GM12878 (cell line): ENCODE measurements at regions not wholly inside any gene's neighbourhood (a gene's known extent, or its start where the extent isn't known, plus 50 kb on each side); places are given as distances from the start of the nearest gene placed in this dataset.

ENCODE experiments used
- ATAC-seq: fragments of 200-7000 bp; cut with Tn5 transposase; 3 replicates; pipeline ENCODE4 v1.9.1; 2020; ENCODE audit warnings: mild to moderate bottlenecking, moderate library complexity
- BruUV-seq: library from RNA; stranded (reverse); fragments of 400-500 nt; replicated peaks from 2 replicates; lab custom pipeline; 2021; lab: Mats Ljungman, UMichigan
- CTCF ChIA-PET: fragments of 300-600 bp; sonication (Branson Sonifier 250); formaldehyde crosslinking; extraction: SDS; loops from one replicate; lab custom pipeline; 2021; ENCODE audit warnings: inconsistent platforms; lab: Yijun Ruan, JAX
- POLR2A ChIA-PET: fragments of 350-600 bp; formaldehyde crosslinking; extraction: SDS; loops from one replicate; lab custom pipeline; 2021; ENCODE audit warnings: inconsistent platforms; lab: Charles Lee
- RAD21 ChIA-PET: fragments of 300-600 bp; sonication (Branson Sonifier 250); formaldehyde crosslinking; loops from one replicate; lab custom pipeline; 2023; ENCODE audit warnings: antibody characterized with exemption; ENCODE audit not compliant: unreplicated experiment; lab: Charles Lee
- SMC1A ChIA-PET: fragments of 300-600 bp; sonication (Branson Sonifier 250); formaldehyde crosslinking; loops from one replicate; lab custom pipeline; 2023; ENCODE audit not compliant: unreplicated experiment, uncharacterized antibody; lab: Charles Lee
- DNase-seq: peaks from one replicate; pipeline ENCODE4 v3.0.0-alpha.2; 2011; ENCODE audit warnings: low read depth, low spot score
- FAIRE-seq: peaks from 3 replicates; lab custom pipeline; 2011; peaks lifted over from hg19 to GRCh38; lab: Jason Lieb, UNC
- H2AFZ ChIP-seq: 2 replicates; pipeline ENCODE4 v1.6.0; 2011; ENCODE audit warnings: low read depth, low read length, control low read depth; ENCODE audit not compliant: control insufficient read depth
- H3K27ac ChIP-seq: 2 replicates; pipeline ENCODE4 v1.5.1; 2011; ENCODE audit warnings: control low read depth; ENCODE audit not compliant: control insufficient read depth, insufficient read depth
- H3K27me3 ChIP-seq, 2 experiments: replicated peaks in 1 of 2; 2 replicates each; pipeline versions ENCODE4 v1.6.0 to v1.6.1; 2011; ENCODE audit warnings: low read length in 1 of 2; ENCODE audit not compliant: control insufficient read depth in 2 of 2, insufficient read depth in 2 of 2
- H3K36me3 ChIP-seq, 2 experiments: 2 replicates each; pipeline ENCODE4 v1.5.1; 2011; ENCODE audit warnings: low read length in 1 of 2; ENCODE audit not compliant: control insufficient read depth in 2 of 2, insufficient read depth in 2 of 2
- H3K4me1 ChIP-seq: 2 replicates; pipeline ENCODE4 v1.6.1; 2011; ENCODE audit warnings: mild to moderate bottlenecking, low read length, moderate library complexity, mixed read lengths; ENCODE audit not compliant: control insufficient read depth, insufficient read depth
- H3K4me2 ChIP-seq: 2 replicates; pipeline ENCODE4 v1.6.0; 2011; ENCODE audit warnings: control low read depth; ENCODE audit not compliant: control insufficient read depth, insufficient read depth
- H3K4me3 ChIP-seq: fragments of 200-600 bp; sonication (generic); 2 replicates; pipeline ENCODE4 v1.5.1; 2016
- H3K79me2 ChIP-seq: 2 replicates; pipeline ENCODE4 v1.6.0; 2011; ENCODE audit warnings: low read length; ENCODE audit not compliant: control insufficient read depth, insufficient read depth
- H3K9ac ChIP-seq: 2 replicates; pipeline ENCODE4 v1.8.0; 2011; ENCODE audit warnings: low read length, control low read depth, mixed read lengths; ENCODE audit not compliant: control insufficient read depth, insufficient read depth
- H3K9me3 ChIP-seq: replicated peaks from 3 replicates; pipeline ENCODE4 v1.5.1; 2011; ENCODE audit warnings: mild to moderate bottlenecking, low read length; ENCODE audit not compliant: control insufficient read depth, insufficient read depth
- H4K20me1 ChIP-seq: 2 replicates; pipeline ENCODE4 v1.6.0; 2011; ENCODE audit not compliant: control insufficient read depth, insufficient read depth
- BCL11A ChIP-seq: IDR thresholded peaks from 2 replicates; pipeline ENCODE4 v1.6.1; 2011; ENCODE audit warnings: low read depth, low read length
- CHD2 ChIP-seq: IDR thresholded peaks from 2 replicates; pipeline ENCODE4 v1.6.1; 2011; ENCODE audit warnings: low read depth, low read length, improper control_type of control experiment, borderline replicate concordance
- EZH2 ChIP-seq: IDR thresholded peaks from 2 replicates; pipeline ENCODE4 v1.6.1; 2012; ENCODE audit warnings: low read depth, mild to moderate bottlenecking, control low read depth, inconsistent platforms, low read length, borderline replicate concordance; ENCODE audit not compliant: control insufficient read depth
- GABPA ChIP-seq: IDR thresholded peaks from 2 replicates; pipeline ENCODE4 v1.6.1; 2014; ENCODE audit warnings: antibody characterized with exemption, low read depth, mild to moderate bottlenecking, inconsistent platforms
- HDAC6 ChIP-seq: fragments of 200-600 bp; sonication (generic); IDR thresholded peaks from one replicate; pipeline ENCODE4 v1.8.0; 2017; ENCODE audit warnings: antibody characterized with exemption; ENCODE audit not compliant: unreplicated experiment
- MXI1 ChIP-seq: fragments of 150-350 bp; IDR thresholded peaks from 2 replicates; pipeline ENCODE4 v1.6.1; 2011; ENCODE audit warnings: low read depth, mild to moderate bottlenecking, inconsistent platforms, low read length, improper control_type of control experiment
- NR2C1 ChIP-seq: fragments of 450-650 bp; IDR thresholded peaks from 2 replicates; pipeline ENCODE4 v1.6.1; 2017; ENCODE audit warnings: antibody characterized with exemption, mild to moderate bottlenecking, moderate library complexity
- SMAD1 ChIP-seq: fragments of 450-650 bp; IDR thresholded peaks from 2 replicates; pipeline ENCODE4 v1.6.1; 2018; ENCODE audit warnings: mild to moderate bottlenecking, low read depth; ENCODE audit not compliant: partially characterized antibody
- SUPT20H ChIP-seq: IDR thresholded peaks from 2 replicates; pipeline ENCODE4 v1.6.1; 2011; ENCODE audit warnings: low read depth, mild to moderate bottlenecking, low read length, moderate library complexity, borderline replicate concordance; ENCODE audit not compliant: control insufficient read depth
- TARDBP ChIP-seq: IDR thresholded peaks from 2 replicates; pipeline ENCODE4 v1.6.1; 2016; ENCODE audit warnings: borderline replicate concordance
- TCF7 ChIP-seq: IDR thresholded peaks from 2 replicates; pipeline ENCODE4 v1.6.1; 2014; ENCODE audit warnings: antibody characterized with exemption, borderline replicate concordance
- ZNF274 ChIP-seq: IDR thresholded peaks from one replicate; pipeline ENCODE4 v1.8.0; 2011; ENCODE audit not compliant: insufficient read length, insufficient read depth
- WGBS: methylation state at CpG from one replicate; pipeline ENCODE4 v1.1.6; 2016; ENCODE audit warnings: low lambda C conversion rate; ENCODE audit not compliant: insufficient replicate concordance, insufficient coverage; ENCODE audit errors: missing lambda C conversion rate; 5-methylcytosine and 5-hydroxymethylcytosine counted together
- in situ Hi-C: fragments of 300-500 bp; cut with MboI; formaldehyde crosslinking; loops from 9 replicates; pipeline ENCODE4 v1.14.3; 2018; ENCODE audit warnings: mixed read lengths
- intact Hi-C: fragments of 100-400 bp; cut with micrococcal nuclease; formaldehyde crosslinking; loops from one replicate; pipeline ENCODE4 v1.14.2; 2022; ENCODE audit not compliant: unreplicated experiment
- TF ChIP-seq, protein P1 (sequence below): fragments of 450-650 bp; formaldehyde crosslinking; IDR thresholded peaks from 2 replicates; pipeline ENCODE4 v1.5.0; 2022; ENCODE audit warnings: mild to moderate bottlenecking, missing genetic modification characterization
- TF ChIP-seq, protein P2 (sequence below): IDR thresholded peaks from 2 replicates; pipeline ENCODE4 v1.6.1; 2012; ENCODE audit warnings: low read depth, low read length, improper control_type of control experiment
- TF ChIP-seq, protein P3 (sequence below): fragments of 450-650 bp; IDR thresholded peaks from 2 replicates; pipeline ENCODE4 v1.6.1; 2017; ENCODE audit warnings: low read depth, mild to moderate bottlenecking, moderate library complexity
- TF ChIP-seq, protein P4 (sequence below): fragments of 450-650 bp; IDR thresholded peaks from 2 replicates; pipeline ENCODE4 v1.6.1; 2016; ENCODE audit warnings: mild to moderate bottlenecking

DNA sequence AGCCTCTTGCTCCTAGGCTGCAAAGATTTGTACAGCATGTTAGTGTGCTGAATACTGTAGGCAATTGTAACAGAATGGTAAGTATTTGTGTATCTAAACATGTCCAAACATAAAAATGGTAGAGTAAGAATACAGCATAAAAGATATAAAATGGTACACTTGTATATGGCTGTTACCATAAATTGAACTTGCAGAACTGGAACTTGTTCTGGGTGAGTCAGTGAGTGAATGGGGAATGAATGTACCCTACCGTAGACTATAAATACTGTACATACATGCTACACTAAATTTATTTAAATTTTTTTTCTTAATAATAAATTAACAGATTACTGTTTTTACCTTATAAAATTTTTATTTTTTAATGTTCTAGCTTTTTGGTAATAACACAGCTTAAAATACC lies 858.7 kb downstream of the ROBO2 start:
- ChIA-PET RAD21 (no interaction called here), CTCF (no interaction called here), SMC1A (interaction anchor here (0.6 to 1.0 kb wide), 3 partner anchors 9 to 105 kb away, joined by 3 read pairs; no protein-coding TSS in a partner anchor), POLR2A (no interaction called here)
- BruUV-seq = no TSS peak
- Histone ChIP-seq H3K9ac (no peak overlapping the region), H4K20me1 (no peaks in the 10 kb centered on the region), H3K4me2 (no peak overlapping the region), H3K4me1 (no peaks in the 10 kb centered on the region), H3K9me3 (no peaks in the 10 kb centered on the region), H3K27ac (no peak overlapping the region), H3K4me3 (no peak overlapping the region), H3K36me3 (no peaks in the 10 kb centered on the region), H3K79me2 (no peaks in the 10 kb centered on the region), H3K27me3 (no peaks in the 10 kb centered on the region), H2AFZ (no peak overlapping the region)
- intact Hi-C loops = no loop called here
- no peak for ATAC-seq
- DNase-seq = no peak
- TF ChIP-seq NR2C1 (no peak), ZNF274 (no peak), EZH2 (no peak), CHD2 (no peak), GABPA (no peak), MXI1 (no peak), SUPT20H (no peak), BCL11A (no peak), SMAD1 (no peak), TARDBP (no peak), TCF7 (no peak), HDAC6 (no peak)
- TF ChIP-seq, protein P1, sequence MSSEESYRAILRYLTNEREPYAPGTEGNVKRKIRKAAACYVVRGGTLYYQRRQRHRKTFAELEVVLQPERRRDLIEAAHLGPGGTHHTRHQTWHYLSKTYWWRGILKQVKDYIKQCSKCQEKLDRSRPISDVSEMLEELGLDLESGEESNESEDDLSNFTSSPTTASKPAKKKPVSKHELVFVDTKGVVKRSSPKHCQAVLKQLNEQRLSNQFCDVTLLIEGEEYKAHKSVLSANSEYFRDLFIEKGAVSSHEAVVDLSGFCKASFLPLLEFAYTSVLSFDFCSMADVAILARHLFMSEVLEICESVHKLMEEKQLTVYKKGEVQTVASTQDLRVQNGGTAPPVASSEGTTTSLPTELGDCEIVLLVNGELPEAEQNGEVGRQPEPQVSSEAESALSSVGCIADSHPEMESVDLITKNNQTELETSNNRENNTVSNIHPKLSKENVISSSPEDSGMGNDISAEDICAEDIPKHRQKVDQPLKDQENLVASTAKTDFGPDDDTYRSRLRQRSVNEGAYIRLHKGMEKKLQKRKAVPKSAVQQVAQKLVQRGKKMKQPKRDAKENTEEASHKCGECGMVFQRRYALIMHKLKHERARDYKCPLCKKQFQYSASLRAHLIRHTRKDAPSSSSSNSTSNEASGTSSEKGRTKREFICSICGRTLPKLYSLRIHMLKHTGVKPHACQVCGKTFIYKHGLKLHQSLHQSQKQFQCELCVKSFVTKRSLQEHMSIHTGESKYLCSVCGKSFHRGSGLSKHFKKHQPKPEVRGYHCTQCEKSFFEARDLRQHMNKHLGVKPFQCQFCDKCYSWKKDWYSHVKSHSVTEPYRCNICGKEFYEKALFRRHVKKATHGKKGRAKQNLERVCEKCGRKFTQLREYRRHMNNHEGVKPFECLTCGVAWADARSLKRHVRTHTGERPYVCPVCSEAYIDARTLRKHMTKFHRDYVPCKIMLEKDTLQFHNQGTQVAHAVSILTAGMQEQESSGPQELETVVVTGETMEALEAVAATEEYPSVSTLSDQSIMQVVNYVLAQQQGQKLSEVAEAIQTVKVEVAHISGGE (CRISPR knock-in tag) = no peak
- TF ChIP-seq, protein P2, sequence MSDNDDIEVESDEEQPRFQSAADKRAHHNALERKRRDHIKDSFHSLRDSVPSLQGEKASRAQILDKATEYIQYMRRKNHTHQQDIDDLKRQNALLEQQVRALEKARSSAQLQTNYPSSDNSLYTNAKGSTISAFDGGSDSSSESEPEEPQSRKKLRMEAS = no peak
- TF ChIP-seq, protein P3, sequence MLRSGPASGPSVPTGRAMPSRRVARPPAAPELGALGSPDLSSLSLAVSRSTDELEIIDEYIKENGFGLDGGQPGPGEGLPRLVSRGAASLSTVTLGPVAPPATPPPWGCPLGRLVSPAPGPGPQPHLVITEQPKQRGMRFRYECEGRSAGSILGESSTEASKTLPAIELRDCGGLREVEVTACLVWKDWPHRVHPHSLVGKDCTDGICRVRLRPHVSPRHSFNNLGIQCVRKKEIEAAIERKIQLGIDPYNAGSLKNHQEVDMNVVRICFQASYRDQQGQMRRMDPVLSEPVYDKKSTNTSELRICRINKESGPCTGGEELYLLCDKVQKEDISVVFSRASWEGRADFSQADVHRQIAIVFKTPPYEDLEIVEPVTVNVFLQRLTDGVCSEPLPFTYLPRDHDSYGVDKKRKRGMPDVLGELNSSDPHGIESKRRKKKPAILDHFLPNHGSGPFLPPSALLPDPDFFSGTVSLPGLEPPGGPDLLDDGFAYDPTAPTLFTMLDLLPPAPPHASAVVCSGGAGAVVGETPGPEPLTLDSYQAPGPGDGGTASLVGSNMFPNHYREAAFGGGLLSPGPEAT = no peak
- TF ChIP-seq, protein P4, sequence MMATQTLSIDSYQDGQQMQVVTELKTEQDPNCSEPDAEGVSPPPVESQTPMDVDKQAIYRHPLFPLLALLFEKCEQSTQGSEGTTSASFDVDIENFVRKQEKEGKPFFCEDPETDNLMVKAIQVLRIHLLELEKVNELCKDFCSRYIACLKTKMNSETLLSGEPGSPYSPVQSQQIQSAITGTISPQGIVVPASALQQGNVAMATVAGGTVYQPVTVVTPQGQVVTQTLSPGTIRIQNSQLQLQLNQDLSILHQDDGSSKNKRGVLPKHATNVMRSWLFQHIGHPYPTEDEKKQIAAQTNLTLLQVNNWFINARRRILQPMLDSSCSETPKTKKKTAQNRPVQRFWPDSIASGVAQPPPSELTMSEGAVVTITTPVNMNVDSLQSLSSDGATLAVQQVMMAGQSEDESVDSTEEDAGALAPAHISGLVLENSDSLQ = no peak
- no peak for FAIRE-seq
- WGBS = 46% methylated on average over 1 of the region's 1 CpG
- in situ Hi-C loops = no loop called here
